Hematopoietic multipotent progenitor cell (in vitro differentiated cells): ENCODE measurements at regions not wholly inside any gene's neighbourhood (a gene's known extent, or its start where the extent isn't known, plus 50 kb on each side); places are given as distances from the start of the nearest gene placed in this dataset.
A peak's percentile ranks its signal among the peaks of the same experiment; 100 is the strongest.
"Not testable (repeated sequence)": the region's sequence is repeated elsewhere in the genome, so short reads cannot be mapped to it uniquely, and the experiment has no call there.

Experiments
- DNase-seq, 3 donors: peaks; one replicate each; pipeline ENCODE4 v3.0.0-alpha.2; 2011 to 2015; ENCODE audit warnings: low read depth in 2 of 3, low spot score in 2 of 3

GRCh38 chr18:11468617-11469016 lies 140.8 kb upstream of the SLC35G4 start:
- no peak for DNase-seq

DNA sequence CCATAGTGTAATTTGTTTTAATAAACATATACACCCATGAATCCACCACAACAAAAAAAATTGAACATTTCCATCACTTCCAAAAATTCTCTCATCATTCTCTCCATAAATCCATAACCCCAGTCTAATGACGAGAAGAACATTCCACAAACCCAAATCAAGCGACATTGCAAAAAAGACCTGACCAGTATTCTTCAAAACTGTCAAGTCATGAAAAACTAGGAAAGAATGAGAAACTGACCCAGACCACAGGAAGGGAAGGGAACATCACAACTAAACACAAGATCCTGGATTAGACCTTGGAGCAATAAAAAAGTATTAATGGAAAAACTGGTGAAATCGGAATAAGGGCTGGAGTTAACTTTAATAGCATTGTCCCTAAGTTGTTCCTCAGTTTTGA lies 141.3 kb upstream of the SLC35G4 start:
- DNase-seq: no peak

- no peak for DNase-seq
These were observed 141.8 kb upstream of the SLC35G4 start for GRCh38 chr18:11467611-11468010.

DNA sequence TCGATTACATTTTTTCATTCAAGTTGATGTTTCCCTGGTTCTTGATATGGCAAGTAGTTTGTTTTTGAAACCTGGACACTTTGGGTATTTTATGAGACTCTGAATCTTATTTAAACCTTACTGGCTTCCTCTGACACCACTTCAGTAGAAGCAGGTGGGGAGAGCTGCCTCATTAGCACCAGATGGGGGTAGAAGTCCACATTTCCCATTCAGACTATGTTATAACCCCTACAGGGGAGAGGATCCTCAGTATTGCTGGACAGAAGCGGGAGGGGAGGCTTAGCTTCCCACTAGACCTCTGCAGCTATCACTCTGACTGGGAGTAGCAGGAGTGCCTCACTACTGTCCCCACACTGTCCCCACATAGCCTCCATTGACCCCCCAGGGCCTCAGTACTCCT lies 145.3 kb upstream of the SLC35G4 start:
- no peak for DNase-seq

DNA sequence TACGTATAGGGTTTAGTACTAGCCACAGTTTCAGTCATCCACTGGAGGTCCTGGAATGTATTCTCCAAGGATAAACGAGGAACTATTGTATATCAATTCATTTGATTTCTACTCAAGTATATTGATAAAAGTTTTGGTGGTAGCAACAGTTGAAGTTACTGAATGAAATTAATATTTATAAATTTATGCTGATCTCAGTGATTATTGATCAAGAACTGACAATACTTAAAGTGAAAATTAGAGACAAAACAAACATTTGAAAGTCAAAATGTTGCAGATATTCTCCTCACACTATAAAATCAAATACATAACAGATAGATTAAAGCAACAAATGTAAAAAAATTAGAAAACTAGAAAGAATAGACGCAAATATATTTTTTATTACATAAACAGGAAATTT lies 150.9 kb upstream of the SLC35G4 start:
- DNase-seq: no peak

- DNase-seq: not testable (repeated sequence)
These were observed 151.5 kb upstream of the SLC35G4 start for GRCh38 chr18:11457853-11458252.

DNA sequence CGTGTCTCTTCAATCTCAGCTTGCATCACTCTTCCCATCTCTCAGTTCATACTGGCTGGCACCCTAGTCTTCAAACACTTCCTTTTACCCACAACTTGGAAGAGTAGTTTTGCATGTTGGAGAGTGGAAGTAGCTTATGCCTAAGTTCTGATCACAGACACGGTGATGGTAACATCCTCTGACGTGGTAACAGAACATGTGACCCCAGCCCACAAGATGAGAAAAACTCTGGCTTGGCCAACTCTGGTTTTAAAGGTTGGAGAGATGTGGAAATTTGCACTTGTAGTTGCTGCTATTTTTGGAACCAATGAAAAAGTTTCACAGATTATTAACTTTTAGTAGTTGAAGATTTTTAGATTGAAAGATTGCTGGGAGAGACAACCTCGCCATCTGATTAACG lies 155.4 kb upstream of the SLC35G4 start:
- no peak for DNase-seq

- not testable (repeated sequence) for DNase-seq
These were observed 165.2 kb upstream of the SLC35G4 start for GRCh38 chr18:11444169-11444568.

- DNase-seq: no peak
These were observed 172.3 kb upstream of the SLC35G4 start for GRCh38 chr18:11437046-11437445.

DNA sequence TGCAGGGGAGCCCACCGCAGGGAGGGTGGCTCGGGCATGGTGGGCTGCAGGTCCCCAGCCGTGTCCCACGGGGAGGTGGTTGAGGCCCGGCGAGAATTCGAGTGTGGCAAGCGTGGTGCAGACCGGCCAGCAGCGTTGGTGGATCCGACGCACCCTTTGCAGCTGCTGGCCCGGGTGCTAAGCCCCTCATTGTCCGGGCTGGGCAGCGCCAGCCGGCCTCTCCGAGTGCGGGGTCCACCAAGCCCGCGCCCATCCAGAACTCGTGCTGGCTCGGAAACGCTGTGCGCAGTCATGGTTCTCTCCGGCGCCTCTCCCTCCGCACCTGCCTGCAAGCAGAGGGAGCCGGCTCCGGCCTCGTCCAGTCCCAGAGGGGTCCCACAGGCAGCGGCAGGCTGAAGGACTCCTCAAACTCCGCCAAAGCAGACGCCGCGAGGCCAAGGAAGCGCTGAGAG lies 177.0 kb upstream of the SLC35G4 start:
- DNase-seq: no peak

GRCh38 chr18:11429876-11430275 lies 179.5 kb upstream of the SLC35G4 start:
- DNase-seq: no peak

GRCh38 chr18:11425211-11425610 lies 184.2 kb upstream of the SLC35G4 start:
- DNase-seq: no peak

DNA sequence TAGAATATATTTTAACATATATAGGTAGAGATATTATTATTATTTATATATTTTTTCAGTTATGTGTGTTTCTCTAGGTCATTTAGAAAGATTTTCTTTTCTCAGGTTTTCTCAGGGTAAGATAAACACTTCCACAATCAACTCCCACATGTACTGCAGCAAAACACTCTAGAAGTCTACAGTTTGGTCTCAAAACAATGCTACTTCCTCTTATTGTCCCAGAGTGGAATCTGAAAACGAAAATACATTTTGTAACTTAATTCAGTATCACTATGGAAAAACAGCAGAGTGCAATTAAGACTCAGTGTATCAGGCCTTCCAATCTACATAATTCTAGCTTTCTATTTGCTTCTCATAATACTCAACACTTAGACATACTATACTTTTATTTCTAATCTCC lies 190.1 kb upstream of the SLC35G4 start:
- DNase-seq: peak in 2 of 3 donors; percentile 5 to 66

DNA sequence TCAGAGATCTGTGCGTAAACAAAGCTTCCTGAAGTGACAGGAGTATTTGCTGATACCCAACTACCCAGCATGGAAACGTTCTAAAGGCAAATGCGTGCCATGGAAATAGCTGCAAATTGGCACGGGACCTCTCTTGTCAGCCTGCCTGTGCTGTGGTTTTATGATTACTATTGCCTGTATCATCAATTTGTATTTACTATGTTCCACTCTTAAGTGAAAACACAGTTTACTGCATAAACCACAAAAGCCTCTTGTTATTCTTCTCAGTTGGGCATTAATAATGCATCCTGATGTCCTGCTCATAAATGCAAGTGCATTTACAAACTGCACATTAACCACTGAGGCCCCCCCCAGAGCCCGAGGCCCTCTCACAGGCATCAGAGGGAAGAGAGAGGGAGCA lies 196.6 kb upstream of the SLC35G4 start:
- DNase-seq: no peak

DNA sequence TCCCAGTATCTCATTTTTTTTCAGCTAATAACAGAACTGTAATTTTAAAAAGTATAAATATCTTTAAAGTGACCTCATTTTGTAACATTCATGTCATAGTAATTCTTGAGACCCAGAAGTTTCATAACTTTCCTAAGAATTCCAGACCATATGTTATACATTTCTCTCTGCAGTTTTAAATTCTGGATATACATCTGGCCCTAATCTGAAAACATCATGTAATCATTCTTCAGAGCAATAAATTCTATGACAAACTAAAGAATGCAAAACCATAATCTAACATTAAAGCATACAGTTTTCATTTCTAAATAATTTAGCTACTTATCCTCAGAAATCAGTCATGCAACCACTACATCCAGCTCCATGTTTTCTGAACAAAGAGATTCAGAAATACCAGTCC lies 198.3 kb upstream of the SLC35G4 start:
- no peak for DNase-seq

DNA sequence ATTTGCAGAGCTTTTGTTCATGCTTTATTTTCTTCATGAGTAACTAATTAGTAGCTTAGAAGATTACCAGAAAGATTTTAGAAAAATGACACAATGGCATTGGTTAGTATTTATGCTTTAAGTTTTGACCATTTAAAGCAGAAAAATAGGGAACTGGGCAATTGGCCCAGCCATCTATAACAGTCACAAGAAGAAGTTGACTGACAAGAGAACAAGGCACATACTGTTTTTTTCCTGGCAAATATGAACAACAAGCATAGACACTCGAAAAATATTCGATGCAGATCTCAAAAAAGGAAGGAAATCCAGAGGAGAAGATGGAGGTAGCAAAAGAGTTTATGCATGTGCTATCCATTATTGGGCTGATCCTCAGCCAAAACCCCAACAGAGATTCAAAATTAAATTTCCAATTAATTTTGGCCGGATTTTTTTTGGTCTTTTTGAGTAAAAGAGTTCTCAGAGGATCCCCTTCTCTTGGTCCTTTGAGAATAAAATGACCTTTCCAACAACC lies 200.8 kb upstream of the SLC35G4 start:
- DNase-seq: no peak

GRCh38 chr18:11407940-11408339 lies 201.5 kb upstream of the SLC35G4 start:
- no peak for DNase-seq

DNA sequence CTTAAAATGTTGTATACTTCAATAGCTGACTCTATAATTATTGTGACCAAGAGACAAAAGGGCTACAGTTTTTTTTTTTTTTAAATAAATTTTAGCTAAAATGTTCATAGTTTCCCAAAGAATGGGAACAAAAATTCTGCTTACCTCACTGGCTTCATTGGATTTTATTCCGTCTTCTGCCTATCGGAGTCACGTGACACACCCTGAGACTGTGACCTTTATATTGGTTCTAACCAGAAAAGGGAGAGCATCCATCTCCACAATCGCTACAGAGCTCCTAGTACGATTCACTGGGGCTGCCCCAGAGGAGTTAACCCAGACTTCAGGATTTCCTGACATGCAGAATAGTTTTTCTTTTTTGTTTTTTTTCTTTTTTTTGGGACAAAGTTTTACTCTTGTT lies 203.6 kb upstream of the SLC35G4 start:
- no peak for DNase-seq

DNA sequence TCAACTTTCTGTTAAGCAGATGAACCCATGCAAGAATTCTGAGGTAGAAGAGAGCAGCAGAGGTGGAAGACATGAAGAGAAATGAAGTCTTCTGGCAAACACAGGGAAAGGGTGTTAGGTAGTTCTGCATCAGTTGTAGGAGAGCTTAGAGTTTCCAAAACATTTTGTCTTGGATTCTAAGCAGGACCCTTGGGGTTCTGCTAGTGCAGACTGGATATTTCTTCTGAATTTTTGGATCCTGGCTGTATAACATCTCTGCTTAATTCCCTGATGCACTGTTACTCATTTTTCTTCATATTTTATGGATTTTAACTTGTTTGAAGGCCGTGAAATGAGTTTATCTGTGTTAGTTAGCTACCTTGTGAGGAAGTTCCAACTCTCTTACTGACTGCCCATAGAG lies 208.7 kb upstream of the SLC35G4 start:
- no peak for DNase-seq

GRCh38 chr18:11398625-11399024 lies 210.8 kb upstream of the SLC35G4 start:
- peak in 2 of 3 donors; percentile 12 to 14 for DNase-seq

GRCh38 chr18:11392980-11393885 lies 216.2 kb upstream of the SLC35G4 start:
- DNase-seq: no peak

DNA sequence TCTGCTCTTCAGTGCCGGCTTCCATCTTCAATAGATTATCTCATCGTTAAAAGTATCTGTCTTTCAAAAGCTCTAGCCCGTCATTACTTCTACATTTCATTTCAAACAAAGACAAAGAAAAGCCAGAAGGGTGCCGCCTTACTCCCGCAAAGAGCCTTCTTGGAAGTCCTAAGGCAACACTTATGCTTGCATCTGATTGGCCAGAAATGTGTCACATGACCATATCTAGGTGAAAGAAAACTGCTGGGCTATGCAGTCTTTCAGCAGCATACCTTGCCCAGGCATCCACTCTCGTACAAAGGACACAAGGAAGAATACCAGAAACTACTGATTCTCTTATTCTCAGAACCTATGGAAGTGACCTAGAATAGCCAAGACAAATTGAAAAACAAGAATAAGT lies 217.1 kb upstream of the SLC35G4 start:
- DNase-seq: no peak
